ENCODE measurements at regions not wholly inside any gene's neighbourhood (a gene's known extent, or its start where the extent isn't known, plus 50 kb on each side); places are given as distances from the start of the nearest gene placed in this dataset.

DNA sequence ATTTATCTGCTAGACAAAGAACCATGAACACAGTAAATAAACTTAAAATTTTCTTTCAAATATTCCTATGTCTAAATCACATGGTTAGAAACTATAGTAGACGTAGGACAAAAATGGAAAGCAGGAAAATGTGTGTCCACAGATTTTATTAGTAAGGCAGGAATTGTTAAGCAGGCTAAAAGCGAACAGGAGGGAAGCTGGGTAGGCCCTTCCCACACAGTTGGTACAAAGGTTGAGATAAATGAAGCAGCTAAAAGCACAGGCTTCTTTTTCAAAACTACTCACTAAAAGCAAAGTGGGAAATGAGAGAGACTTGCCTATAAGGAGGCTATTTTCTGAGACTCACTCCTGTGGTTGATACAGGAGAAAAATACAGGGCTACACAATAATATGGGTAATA lies 108.1 kb upstream of the PABPC4L start:
- POLR2A ChIA-PET = no interaction called here
- CTCF ChIA-PET = no interaction called here
- DNase-seq (ENCODE audit: extremely low spot score) = no peak
- TF ChIP-seq, protein P1, sequence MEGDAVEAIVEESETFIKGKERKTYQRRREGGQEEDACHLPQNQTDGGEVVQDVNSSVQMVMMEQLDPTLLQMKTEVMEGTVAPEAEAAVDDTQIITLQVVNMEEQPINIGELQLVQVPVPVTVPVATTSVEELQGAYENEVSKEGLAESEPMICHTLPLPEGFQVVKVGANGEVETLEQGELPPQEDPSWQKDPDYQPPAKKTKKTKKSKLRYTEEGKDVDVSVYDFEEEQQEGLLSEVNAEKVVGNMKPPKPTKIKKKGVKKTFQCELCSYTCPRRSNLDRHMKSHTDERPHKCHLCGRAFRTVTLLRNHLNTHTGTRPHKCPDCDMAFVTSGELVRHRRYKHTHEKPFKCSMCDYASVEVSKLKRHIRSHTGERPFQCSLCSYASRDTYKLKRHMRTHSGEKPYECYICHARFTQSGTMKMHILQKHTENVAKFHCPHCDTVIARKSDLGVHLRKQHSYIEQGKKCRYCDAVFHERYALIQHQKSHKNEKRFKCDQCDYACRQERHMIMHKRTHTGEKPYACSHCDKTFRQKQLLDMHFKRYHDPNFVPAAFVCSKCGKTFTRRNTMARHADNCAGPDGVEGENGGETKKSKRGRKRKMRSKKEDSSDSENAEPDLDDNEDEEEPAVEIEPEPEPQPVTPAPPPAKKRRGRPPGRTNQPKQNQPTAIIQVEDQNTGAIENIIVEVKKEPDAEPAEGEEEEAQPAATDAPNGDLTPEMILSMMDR (IDR thresholded peaks at IDR 0.05; ENCODE audit: control extremely low read depth, extremely low read depth, low read depth, missing control alignments) = no peak

- ChIA-PET POLR2A (no interaction called here), CTCF (no interaction called here)
- TF ChIP-seq, protein P1 (IDR thresholded peaks at IDR 0.05; ENCODE audit: control extremely low read depth, extremely low read depth, low read depth, missing control alignments) = no peak
- DNase-seq (ENCODE audit: extremely low spot score) = no peak
These were observed 107.3 kb upstream of the PABPC4L start for GRCh38 chr4:134308910-134309309.

GRCh38 chr4:134298313-134298712 lies 96.7 kb upstream of the PABPC4L start:
- ChIA-PET POLR2A (no interaction called here), CTCF (interaction anchor here (2.5 kb wide), 1 partner anchor 9 kb away, joined by 6 read pairs; no protein-coding TSS in a partner anchor)
- TF ChIP-seq, protein P1 (IDR thresholded peaks at IDR 0.05; ENCODE audit: control extremely low read depth, extremely low read depth, low read depth, missing control alignments) = no peak
- no peak for DNase-seq (ENCODE audit: extremely low spot score)

DNA sequence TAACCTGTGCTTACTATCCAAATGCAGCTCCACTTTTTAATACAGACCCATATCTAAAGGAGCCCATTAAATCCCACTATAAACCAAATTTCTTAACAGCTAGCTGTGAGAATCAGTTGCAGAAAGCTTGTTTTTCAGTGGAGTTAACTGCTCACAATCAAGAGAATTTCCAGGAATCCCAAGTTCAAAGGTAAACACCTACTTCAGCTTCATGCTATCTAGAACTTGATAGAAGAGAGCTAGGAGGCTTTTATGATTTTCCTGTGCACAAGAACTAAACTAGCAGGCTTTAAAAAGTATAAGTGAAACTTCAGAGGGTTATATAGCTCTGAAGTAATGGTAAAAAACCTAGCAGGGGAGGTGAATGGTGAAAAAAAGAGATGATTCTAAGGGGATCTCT lies 96.2 kb upstream of the PABPC4L start:
- ChIA-PET CTCF (interaction anchor here (2.5 kb wide), 1 partner anchor 10 kb away, joined by 6 read pairs; no protein-coding TSS in a partner anchor), POLR2A (no interaction called here)
- TF ChIP-seq, protein P1 (IDR thresholded peaks at IDR 0.05; ENCODE audit: control extremely low read depth, extremely low read depth, low read depth, missing control alignments) = no peak
- DNase-seq (ENCODE audit: extremely low spot score) = no peak

DNA sequence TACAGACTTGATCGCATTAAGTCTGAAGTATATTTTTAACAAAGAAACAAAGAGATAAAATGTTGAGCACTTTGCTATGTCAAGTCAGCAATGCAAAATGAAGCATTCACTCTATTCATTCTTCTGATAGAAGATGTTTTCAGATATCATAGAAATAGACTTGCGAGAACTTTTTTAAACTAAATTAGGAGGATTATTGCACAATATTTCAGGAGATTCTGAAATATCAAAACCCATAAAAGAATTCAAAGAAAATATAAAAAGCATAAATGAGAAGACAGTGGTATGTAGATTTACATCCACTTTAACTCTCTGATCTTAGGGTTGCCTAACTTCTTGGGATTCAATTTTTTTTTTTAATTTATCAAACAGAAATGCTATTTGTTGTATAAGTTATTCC lies 81.1 kb upstream of the PABPC4L start:
- ChIA-PET POLR2A (no interaction called here), CTCF (no interaction called here)
- TF ChIP-seq, protein P1 (IDR thresholded peaks at IDR 0.05; ENCODE audit: control extremely low read depth, extremely low read depth, low read depth, missing control alignments) = no peak
- no peak for DNase-seq (ENCODE audit: extremely low spot score)

- TF ChIP-seq, protein P1 (IDR thresholded peaks at IDR 0.05; ENCODE audit: control extremely low read depth, extremely low read depth, low read depth, missing control alignments) = no peak
- ChIA-PET POLR2A (no interaction called here), CTCF (no interaction called here)
These were observed 77.1 kb upstream of the PABPC4L start for GRCh38 chr4:134278675-134279074.

DNA sequence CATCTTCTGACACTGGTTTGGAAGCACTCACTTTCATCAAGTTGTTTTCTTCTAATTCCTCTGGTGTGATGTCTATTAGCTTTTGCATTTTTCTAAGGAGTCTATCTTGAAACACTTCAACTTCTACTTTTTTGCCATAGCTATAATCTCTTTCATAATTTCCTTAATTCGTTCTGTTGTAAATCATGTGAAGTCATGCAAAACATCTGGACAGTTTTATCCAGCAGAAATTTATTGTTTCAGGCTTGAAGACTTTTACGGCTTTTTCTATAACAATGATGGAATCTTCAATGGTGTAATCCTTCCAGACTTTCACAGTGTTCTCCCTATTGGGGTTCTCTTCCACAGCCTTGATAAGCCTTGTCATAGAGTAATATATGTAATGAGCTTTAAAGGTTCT lies 74.9 kb upstream of the PABPC4L start:
- ChIA-PET CTCF (interaction anchor here (0.9 to 1.1 kb wide), 2 partner anchors 13 to 16 kb away, joined by 3 read pairs; no protein-coding TSS in a partner anchor), POLR2A (no interaction called here)
- TF ChIP-seq, protein P1 (IDR thresholded peaks at IDR 0.05; ENCODE audit: control extremely low read depth, extremely low read depth, low read depth, missing control alignments) = no peak
- no peak for DNase-seq (ENCODE audit: extremely low spot score)

More at GRCh38 chr4:134278675-134279074, 77.1 kb upstream of the PABPC4L start:
- no peak for DNase-seq (ENCODE audit: extremely low spot score)
